Esophagus squamous epithelium (tissue), 5 donors: ENCODE measurements at regions not wholly inside any gene's neighbourhood (a gene's known extent, or its start where the extent isn't known, plus 50 kb on each side); places are given as distances from the start of the nearest gene placed in this dataset.

Source experiments
- DNase-seq: peaks from one replicate; lab custom pipeline; 2025; lab: John Stamatoyannopoulos, UW
- H3K27ac ChIP-seq, 4 donors: fragments of 200-600 bp; sonication (generic); one replicate each; pipeline ENCODE4 v1.5.1; 2016 to 2019; ENCODE audit warnings: mild to moderate bottlenecking in 1 of 4
- H3K27me3 ChIP-seq, 4 donors: fragments of 200-600 bp; sonication (generic); 1 replicate in 3 of 4; 2 replicates in 1 of 4; pipeline versions ENCODE4 v1.5.1 to v1.6.0; 2017 to 2021; ENCODE audit warnings: antibody characterized with exemption in 1 of 4
- H3K36me3 ChIP-seq, 3 donors: fragments of 200-600 bp; sonication (generic); one replicate each; pipeline ENCODE4 v1.5.1; 2016 to 2019
- H3K4me1 ChIP-seq, 3 donors: fragments of 200-600 bp; sonication (generic); one replicate each; pipeline ENCODE4 v1.5.1; 2017 to 2019
- H3K4me3 ChIP-seq, 4 donors: fragments of 200-600 bp; sonication (generic); 1 replicate in 3 of 4; 2 replicates in 1 of 4; pipeline ENCODE4 v1.5.1; 2016 to 2019; ENCODE audit warnings: mild to moderate bottlenecking in 2 of 4, moderate library complexity in 1 of 4
- H3K9me3 ChIP-seq, 3 donors: fragments of 200-600 bp; sonication (generic); one replicate each; pipeline ENCODE4 v1.5.1; 2016 to 2019
- POLR2A ChIP-seq, 4 donors: fragments of 450-650 bp; IDR thresholded peaks; one replicate each; pipeline ENCODE4 v1.6.1; 2017; ENCODE audit warnings: antibody characterized with exemption in 4 of 4, mild to moderate bottlenecking in 4 of 4, moderate library complexity in 3 of 4
- WGBS, 2 donors: methylation state at CpG; one replicate each; pipeline ENCODE4 v1.1.5; 2018; 5-methylcytosine and 5-hydroxymethylcytosine counted together
- intact Hi-C: fragments of 100-400 bp; cut with DNase I; formaldehyde crosslinking; loops from one replicate; pipeline ENCODE4 v1.15.0; 2022
- TF ChIP-seq, protein P1 (sequence below), 6 experiments: fragments of 450-650 bp in 4 of 6; fragments of 200-600 bp in 2 of 6; sonication (generic) in 2 of 6; IDR thresholded peaks; one replicate each; pipeline ENCODE4 v1.5.1; 2016 to 2019; ENCODE audit warnings: antibody characterized with exemption in 6 of 6, mild to moderate bottlenecking in 4 of 6, moderate library complexity in 4 of 6
- donor health status: DM: yes; HTN: yes; CAD: no.

DNA sequence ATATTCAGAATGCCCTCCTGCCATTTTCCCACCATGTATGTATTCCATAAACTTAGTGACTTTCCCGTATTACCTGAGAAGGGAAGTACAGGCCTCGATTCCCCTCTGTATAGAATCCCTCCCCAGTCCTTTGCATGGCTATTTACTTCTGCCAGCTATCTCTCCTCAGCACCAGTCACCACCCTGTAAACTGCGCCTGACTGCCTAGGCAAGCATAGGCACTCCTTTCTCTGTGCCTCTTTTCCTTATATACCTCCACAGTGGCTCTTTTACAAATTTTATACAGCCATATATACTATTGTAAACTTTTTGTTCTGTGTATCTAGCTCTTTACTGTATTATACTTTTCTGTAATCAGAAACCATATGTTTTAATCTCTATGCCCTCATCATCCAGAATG is 130.9 kb upstream of the TET2 start:
- no peaks in the 10 kb centered on the region for H3K36me3 ChIP-seq
- no peak overlapping the region for H3K4me3 ChIP-seq
- no peak for TF ChIP-seq POLR2A (IDR thresholded peaks at IDR 0.05)
- TF ChIP-seq, protein P1, sequence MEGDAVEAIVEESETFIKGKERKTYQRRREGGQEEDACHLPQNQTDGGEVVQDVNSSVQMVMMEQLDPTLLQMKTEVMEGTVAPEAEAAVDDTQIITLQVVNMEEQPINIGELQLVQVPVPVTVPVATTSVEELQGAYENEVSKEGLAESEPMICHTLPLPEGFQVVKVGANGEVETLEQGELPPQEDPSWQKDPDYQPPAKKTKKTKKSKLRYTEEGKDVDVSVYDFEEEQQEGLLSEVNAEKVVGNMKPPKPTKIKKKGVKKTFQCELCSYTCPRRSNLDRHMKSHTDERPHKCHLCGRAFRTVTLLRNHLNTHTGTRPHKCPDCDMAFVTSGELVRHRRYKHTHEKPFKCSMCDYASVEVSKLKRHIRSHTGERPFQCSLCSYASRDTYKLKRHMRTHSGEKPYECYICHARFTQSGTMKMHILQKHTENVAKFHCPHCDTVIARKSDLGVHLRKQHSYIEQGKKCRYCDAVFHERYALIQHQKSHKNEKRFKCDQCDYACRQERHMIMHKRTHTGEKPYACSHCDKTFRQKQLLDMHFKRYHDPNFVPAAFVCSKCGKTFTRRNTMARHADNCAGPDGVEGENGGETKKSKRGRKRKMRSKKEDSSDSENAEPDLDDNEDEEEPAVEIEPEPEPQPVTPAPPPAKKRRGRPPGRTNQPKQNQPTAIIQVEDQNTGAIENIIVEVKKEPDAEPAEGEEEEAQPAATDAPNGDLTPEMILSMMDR (IDR thresholded peaks at IDR 0.05) = no peak
- H3K27ac ChIP-seq = no peak overlapping the region
- no peaks in the 10 kb centered on the region for H3K9me3 ChIP-seq
- H3K27me3 ChIP-seq = no peaks in the 10 kb centered on the region
- DNase-seq = no peak
- no peaks in the 10 kb centered on the region for H3K4me1 ChIP-seq
- 87 to 92% methylated on average over 3 of the region's 3 CpGs for WGBS, 2 donors
- intact Hi-C loops = no loop called here

DNA sequence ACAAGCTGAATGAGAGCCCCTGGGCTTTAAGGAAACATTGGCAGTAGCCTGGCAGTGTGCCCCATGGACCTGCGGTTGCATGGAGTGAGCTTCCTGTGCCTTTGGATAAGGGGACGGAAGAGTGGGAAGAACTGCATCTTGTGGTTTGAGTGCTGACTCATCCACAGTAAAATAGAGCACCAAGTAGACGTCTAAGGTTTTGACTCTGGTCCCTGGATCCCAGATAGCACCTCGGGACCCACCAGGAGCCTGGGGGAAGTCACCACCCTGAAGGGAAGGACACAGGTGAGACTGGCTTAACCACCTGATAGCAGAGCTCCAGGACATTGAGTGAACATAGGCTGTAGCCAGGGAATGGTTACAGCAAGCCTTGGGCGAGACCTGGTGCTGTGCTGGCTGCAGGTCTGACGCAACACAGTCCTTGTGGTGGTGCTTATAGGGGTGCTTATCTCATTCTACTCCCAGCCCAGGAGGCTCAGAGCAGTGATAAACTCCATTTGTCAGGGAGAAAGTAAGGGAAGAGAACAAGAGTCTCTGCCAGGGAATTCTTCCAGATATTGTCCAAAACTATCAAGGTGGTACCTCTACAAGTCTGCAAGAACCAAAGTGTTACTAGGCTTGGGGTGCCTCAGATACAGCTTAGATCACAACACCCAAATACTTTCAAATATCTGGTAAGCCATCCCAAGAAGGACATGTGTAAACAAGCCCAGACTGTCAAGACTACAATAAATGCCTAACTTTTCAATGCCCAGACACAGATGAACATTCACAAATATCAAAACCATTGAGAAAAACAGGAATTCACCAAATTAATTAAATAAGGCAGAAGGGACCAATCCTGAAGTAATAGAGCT is 123.6 kb upstream of the TET2 start:
- H3K27ac ChIP-seq = no peak overlapping the region
- peaks cover 0 to 8% (median 0%) of the 10 kb centered on the region in 3 donors for H3K9me3 ChIP-seq
- TF ChIP-seq, protein P1 (IDR thresholded peaks at IDR 0.05) = no peak
- no peak for TF ChIP-seq POLR2A (IDR thresholded peaks at IDR 0.05)
- intact Hi-C loops = no loop called here
- H3K27me3 ChIP-seq = no peaks in the 10 kb centered on the region
- peaks cover 0 to 11% (median 0%) of the 10 kb centered on the region in 3 donors for H3K4me1 ChIP-seq
- 10 to 23% methylated on average over 2 to 3 of the region's 6 CpGs for whole genome bisulfite sequencing, 2 donors
- H3K4me3 ChIP-seq = no peak overlapping the region
- H3K36me3 ChIP-seq = no peaks in the 10 kb centered on the region
- DNase-seq = no peak

DNA sequence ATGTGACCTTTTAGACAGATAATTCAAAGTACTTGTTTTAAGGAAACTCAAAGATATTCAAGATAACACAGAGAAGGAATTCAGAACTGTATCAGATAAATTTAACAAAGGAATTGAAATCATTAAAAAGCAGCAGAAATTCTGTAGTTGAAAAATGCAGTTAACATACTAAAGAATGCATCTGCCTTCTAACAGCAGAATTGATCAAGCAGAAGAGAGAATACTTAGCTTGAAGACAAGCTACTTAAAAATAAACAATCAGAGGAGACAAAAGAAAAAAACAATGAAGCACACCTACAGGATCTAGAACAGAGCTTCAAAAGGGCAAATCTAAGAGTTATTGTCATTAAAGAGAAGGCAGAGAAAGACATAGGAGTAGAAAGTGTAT is 123.0 kb upstream of the TET2 start:
- Histone ChIP-seq H3K27me3 (no peaks in the 10 kb centered on the region), H3K36me3 (no peaks in the 10 kb centered on the region), H3K4me3 (no peak overlapping the region), H3K9me3 (peaks cover 0 to 8% (median 0%) of the 10 kb centered on the region in 3 donors), H3K4me1 (peaks cover 0 to 11% (median 0%) of the 10 kb centered on the region in 3 donors), H3K27ac (no peak overlapping the region)
- no peak for TF ChIP-seq POLR2A (IDR thresholded peaks at IDR 0.05)
- TF ChIP-seq, protein P1 (IDR thresholded peaks at IDR 0.05) = no peak
- intact Hi-C loops = no loop called here
- no peak for DNase-seq

DNA sequence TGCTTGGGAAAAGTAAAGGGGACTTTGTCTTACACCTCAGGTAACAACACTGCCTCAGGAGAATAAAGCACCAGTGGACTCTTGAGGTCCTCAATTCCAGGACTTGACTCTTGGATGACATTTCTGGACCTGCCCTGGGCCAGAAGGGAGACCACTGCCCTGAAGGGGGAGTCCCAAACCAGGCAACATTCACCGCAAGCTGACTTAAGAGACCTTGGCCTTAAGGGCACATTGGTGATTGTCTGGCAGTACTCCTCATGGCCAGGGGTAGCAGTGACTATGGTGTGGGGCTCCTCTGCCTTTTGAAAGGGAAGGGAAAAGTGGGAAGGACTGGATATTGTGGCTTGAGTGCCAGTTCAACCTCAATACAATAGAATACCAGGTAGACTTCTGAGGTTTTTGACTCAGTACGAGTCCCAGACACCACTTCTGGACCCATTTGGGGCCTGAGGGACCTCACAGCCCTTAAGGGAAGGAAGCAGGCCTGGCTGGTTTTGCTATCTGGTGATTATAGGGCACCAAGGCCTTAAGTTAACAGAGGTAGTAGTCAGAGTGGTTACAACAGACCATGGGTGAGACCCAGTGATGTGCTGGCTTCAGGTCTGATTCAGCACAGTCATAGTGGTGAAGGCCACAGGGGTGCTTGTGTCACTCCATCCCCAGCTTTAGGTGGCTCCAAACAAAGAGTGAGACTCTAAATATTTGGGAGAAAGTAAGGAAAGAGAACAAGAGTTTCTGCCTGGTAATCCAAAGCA is 121.2 kb upstream of the TET2 start:
- Histone ChIP-seq H3K27me3 (no peaks in the 10 kb centered on the region), H3K9me3 (peaks cover 0 to 8% (median 0%) of the 10 kb centered on the region in 3 donors), H3K4me3 (no peak overlapping the region), H3K4me1 (peaks cover 0 to 11% (median 0%) of the 10 kb centered on the region in 3 donors), H3K27ac (no peak overlapping the region), H3K36me3 (no peaks in the 10 kb centered on the region)
- intact Hi-C loops = no loop called here
- DNase-seq = no peak
- 77 to 90% methylated on average over 2 of the region's 2 CpGs for WGBS, 2 donors
- TF ChIP-seq, protein P1 (IDR thresholded peaks at IDR 0.05) = no peak
- no peak for TF ChIP-seq POLR2A (IDR thresholded peaks at IDR 0.05)

DNA sequence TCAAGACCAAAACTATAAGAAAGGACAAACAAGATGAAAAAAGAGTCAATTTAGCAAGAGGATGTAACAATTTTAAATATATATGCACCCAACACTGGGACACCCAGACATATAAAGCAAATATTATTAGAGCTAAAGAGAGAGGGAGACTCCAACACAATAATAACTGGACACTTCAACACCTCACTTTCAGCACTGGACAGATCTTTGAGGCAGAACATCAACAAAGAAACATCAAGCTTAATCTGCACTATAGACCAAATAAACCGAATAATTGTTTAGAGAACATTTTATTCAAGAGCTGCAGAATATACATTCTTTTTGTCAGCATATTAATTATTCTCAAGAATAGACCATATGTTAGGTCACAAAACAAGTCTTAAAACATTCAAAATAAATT is 109.7 kb upstream of the TET2 start:
- intact Hi-C loops = no loop called here
- Histone ChIP-seq H3K4me3 (no peak overlapping the region), H3K27me3 (no peaks in the 10 kb centered on the region), H3K27ac (no peak overlapping the region), H3K9me3 (peaks cover 0 to 3% (median 0%) of the 10 kb centered on the region in 3 donors), H3K4me1 (no peaks in the 10 kb centered on the region), H3K36me3 (no peaks in the 10 kb centered on the region)
- DNase-seq = no peak
- no peak for TF ChIP-seq POLR2A (IDR thresholded peaks at IDR 0.05)
- TF ChIP-seq, protein P1 (IDR thresholded peaks at IDR 0.05) = no peak
- 67 to 89% methylated on average over 1 of the region's 1 CpG for WGBS, 2 donors
